KBM-7 (cell line): ENCODE measurements at regions not wholly inside any gene's neighbourhood (a gene's known extent, or its start where the extent isn't known, plus 50 kb on each side); places are given as distances from the start of the nearest gene placed in this dataset.

Source experiments
- DNase-seq: peaks from one replicate; pipeline ENCODE4 v3.0.0-alpha.2; 2015
- in situ Hi-C: fragments of 300-500 bp; cut with MboI; formaldehyde crosslinking; loops from 2 replicates; pipeline ENCODE4 v1.14.3; 2020; ENCODE audit warnings: low sequenced_read_pairs, low pct_unique_long_range_greater_than_20kb, mixed read lengths

- no peak for DNase-seq
- in situ Hi-C loops, result no loop called here
Observed at GRCh38 chr20:39640147-39640546, 678.0 kb downstream of the DHX35 start.

GRCh38 chr20:39638731-39639130, 676.6 kb downstream of the DHX35 start:
- DNase-seq, result no peak
- in situ Hi-C loops, result no loop called here

- no peak for DNase-seq
- in situ Hi-C loops, result no loop called here
Observed at GRCh38 chr20:39633689-39634088, 671.5 kb downstream of the DHX35 start.

- DNase-seq, result no peak
- in situ Hi-C loops, result no loop called here
Observed at GRCh38 chr20:39632757-39633156, 670.6 kb downstream of the DHX35 start.

- no peak for DNase-seq
- in situ Hi-C loops, result no loop called here
Observed at GRCh38 chr20:39632176-39632575, 670.0 kb downstream of the DHX35 start.

GRCh38 chr20:39631557-39631956, 669.4 kb downstream of the DHX35 start:
- in situ Hi-C loops, result no loop called here
- no peak for DNase-seq

GRCh38 chr20:39630215-39630908, 668.2 kb downstream of the DHX35 start:
- DNase-seq, result no peak
- in situ Hi-C loops, result no loop called here

GRCh38 chr20:39627765-39628164, 665.6 kb downstream of the DHX35 start:
- in situ Hi-C loops, result no loop called here
- DNase-seq, result no peak

- in situ Hi-C loops, result no loop called here
- DNase-seq, result no peak
Observed at GRCh38 chr20:39624316-39624715, 662.2 kb downstream of the DHX35 start.

GRCh38 chr20:39623584-39624234, 661.6 kb downstream of the DHX35 start:
- no peak for DNase-seq
- in situ Hi-C loops, result no loop called here

- DNase-seq, result no peak
- in situ Hi-C loops, result no loop called here
Observed at GRCh38 chr20:39619271-39619785, 657.2 kb downstream of the DHX35 start.

GRCh38 chr20:39611901-39612300, 649.8 kb downstream of the DHX35 start:
- in situ Hi-C loops, result no loop called here
- DNase-seq, result no peak

GRCh38 chr20:39607141-39607540, 645.0 kb downstream of the DHX35 start:
- in situ Hi-C loops, result no loop called here
- DNase-seq, result no peak

- DNase-seq, result no peak
- in situ Hi-C loops, result no loop called here
Observed at GRCh38 chr20:39605908-39606307, 643.8 kb downstream of the DHX35 start.

GRCh38 chr20:39605361-39605760, 643.2 kb downstream of the DHX35 start:
- no peak for DNase-seq
- in situ Hi-C loops, result no loop called here

- DNase-seq, result no peak
- in situ Hi-C loops, result no loop called here
Observed at GRCh38 chr20:39603219-39603618, 641.1 kb downstream of the DHX35 start.

GRCh38 chr20:39602649-39603048, 640.5 kb downstream of the DHX35 start:
- in situ Hi-C loops, result no loop called here
- no peak for DNase-seq

GRCh38 chr20:39600871-39601270, 638.7 kb downstream of the DHX35 start:
- DNase-seq, result no peak
- in situ Hi-C loops, result no loop called here

GRCh38 chr20:39600156-39600555, 638.0 kb downstream of the DHX35 start:
- in situ Hi-C loops, result no loop called here
- DNase-seq, result no peak

GRCh38 chr20:39596554-39596953, 634.4 kb downstream of the DHX35 start:
- in situ Hi-C loops, result no loop called here
- no peak for DNase-seq

- no peak for DNase-seq
- in situ Hi-C loops, result no loop called here
Observed at GRCh38 chr20:39592371-39592770, 630.2 kb downstream of the DHX35 start.
